A549 (cell line): ENCODE measurements at regions not wholly inside any gene's neighbourhood (a gene's known extent, or its start where the extent isn't known, plus 50 kb on each side); places are given as distances from the start of the nearest gene placed in this dataset.

Source experiments
- CTCF ChIP-seq: fragments of >200 bp; sonication (Bioruptor Twin); formaldehyde crosslinking; IDR thresholded peaks from 3 replicates; pipeline ENCODE4 v1.5.1; 2016
- MYC ChIP-seq: IDR thresholded peaks from 2 replicates; pipeline ENCODE4 v1.6.1; 2012; ENCODE audit warnings: mild to moderate bottlenecking, inconsistent platforms, low read length, improper control_type of control experiment, borderline replicate concordance
- RCOR1 ChIP-seq: fragments of 150-350 bp; IDR thresholded peaks from 2 replicates; pipeline ENCODE4 v1.6.1; 2014; ENCODE audit warnings: antibody characterized with exemption, low read length, low read depth
- TF ChIP-seq, protein P1 (sequence below): IDR thresholded peaks from 2 replicates; pipeline ENCODE4 v1.6.1; 2012

DNA sequence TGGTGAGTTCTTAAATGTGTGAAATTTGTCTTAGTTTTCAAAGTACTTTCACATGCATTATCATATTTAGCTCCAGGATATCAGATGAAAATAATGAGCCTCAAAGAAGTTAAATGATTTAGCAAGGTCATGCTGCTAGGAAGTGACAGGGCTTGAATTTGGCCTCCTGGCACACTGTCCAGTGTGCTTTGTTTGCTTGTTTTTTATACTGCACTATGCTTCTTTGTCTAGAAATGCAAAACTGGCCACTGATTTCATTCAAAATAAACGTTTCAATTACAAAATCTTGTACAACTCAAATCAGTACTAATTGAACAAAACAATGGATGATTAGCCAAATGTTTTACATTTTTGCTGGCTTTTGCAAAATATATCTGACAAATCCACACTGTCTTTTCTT, 583.3 kb upstream of the CBLB start:
- no peak for TF ChIP-seq RCOR1
- no peak for TF ChIP-seq CTCF
- TF ChIP-seq, protein P1, sequence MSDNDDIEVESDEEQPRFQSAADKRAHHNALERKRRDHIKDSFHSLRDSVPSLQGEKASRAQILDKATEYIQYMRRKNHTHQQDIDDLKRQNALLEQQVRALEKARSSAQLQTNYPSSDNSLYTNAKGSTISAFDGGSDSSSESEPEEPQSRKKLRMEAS = no peak
- TF ChIP-seq MYC = no peak
